Stimulated activated CD4-positive, alpha-beta T cell treated with anti-CD3 and anti-CD28 coated beads, Interleukin-15, amount 100 ng/mL, for 1 hour (primary cell): ENCODE measurements at regions not wholly inside any gene's neighbourhood (a gene's known extent, or its start where the extent isn't known, plus 50 kb on each side); places are given as distances from the start of the nearest gene placed in this dataset.
"Not testable (repeated sequence)": the region's sequence is repeated elsewhere in the genome, so short reads cannot be mapped to it uniquely, and the experiment has no call there.

Experiments
- DNase-seq, 2 donors: peaks; one replicate each; pipeline ENCODE4 v3.0.0-alpha.2; 2020; ENCODE audit warnings: low read depth in 1 of 2, low spot score in 1 of 2

DNA sequence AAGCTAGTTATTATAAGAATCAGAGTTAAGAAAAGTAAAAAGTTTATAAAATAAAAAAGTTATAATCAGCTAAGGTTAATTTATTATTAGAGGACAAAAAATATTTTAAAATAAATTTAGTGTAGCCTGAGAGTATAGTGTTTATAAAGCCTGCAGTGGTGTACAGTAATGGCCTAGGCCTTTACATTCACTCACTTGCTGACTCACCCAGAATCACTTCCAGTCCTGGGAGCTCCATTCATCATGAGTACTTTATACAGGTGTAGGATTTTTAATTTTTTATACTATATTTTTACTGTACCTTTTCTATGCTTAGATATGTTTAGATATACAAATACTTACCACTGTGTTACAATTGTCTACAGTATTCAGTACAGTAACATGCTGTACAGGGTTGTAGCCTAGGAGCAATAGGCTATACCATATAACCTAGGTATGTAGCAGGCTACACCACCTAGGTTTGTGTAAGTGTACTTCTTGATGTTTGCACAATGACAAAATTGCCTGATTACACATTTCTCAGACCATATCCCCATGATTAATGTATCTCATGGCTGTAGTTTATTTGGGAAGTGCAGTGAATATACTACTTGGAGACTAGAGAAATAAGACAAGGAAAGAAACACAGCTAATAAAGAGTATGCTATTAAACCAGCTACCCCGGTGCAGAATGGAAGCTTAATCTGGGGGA is 101.9 kb upstream of the GALNT15 start:
- DNase-seq, result no peak

DNA sequence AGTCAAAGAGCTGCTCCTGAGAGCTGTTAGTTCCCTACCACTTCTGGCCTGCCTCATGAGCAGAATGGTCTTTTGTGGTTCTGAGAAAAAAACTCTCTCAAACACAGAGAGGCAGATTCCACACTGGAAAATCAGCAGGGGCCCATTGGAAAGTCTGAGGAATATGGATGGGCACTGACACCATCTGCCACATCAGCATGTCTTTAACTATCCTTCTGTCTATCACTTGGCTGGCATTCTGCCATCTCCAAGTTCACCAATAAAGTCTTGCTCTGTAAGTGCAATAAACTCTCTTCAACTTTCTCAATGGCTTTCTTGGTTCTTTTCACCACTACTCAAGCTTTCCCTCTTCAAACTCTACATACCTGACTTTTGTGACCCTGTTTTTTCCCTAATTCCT is 101.3 kb upstream of the GALNT15 start:
- DNase-seq, result no peak

DNA sequence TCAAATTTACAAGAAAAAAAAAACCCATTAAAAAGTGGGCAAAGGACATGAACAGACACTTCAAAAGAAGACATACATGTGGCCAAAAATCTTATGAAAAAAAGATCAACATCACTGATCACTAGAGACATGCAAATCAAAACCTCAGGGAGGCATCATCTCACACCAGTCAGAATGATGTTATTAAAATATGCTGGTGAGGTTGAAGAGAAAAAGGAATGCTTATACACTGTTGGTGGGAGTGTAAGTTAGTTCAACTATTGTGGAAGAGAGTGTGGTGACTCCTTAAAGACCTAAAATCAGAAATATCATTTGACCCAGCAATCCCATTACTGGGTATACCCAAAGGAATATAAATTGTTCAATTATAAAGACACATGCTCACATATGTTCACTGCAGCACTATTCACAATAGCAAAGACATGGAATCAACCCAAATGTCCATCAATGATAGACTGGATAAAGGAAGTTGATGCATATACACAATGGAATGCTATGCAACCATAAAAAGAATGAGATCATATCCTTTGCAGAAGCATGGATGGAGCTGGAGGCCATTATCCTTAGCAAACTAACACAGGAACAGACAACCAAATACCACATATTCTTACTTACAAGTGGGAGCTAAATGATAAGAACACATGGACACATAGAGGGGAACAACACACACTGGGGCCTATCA is 100.3 kb upstream of the GALNT15 start:
- DNase-seq, result not testable (repeated sequence)

DNA sequence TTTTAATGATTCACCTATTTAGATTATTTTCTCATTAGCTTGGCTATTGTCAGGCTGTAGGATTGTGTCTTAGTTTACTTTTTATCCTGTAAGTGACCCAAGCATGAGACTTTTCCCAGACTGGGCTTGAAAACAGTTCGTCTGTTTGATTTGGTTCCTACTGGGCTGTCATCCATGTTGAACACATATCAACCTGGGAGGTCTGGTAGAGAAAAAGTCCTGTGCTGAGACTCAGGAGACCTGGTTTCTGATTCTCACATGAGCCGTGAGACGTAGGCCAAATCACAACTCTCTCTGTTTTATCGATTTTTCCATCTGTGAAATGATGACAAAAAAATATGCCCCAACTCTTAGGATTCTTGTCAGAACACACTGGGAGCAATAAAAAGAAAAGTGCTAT is 98.8 kb upstream of the GALNT15 start:
- DNase-seq, result no peak

DNA sequence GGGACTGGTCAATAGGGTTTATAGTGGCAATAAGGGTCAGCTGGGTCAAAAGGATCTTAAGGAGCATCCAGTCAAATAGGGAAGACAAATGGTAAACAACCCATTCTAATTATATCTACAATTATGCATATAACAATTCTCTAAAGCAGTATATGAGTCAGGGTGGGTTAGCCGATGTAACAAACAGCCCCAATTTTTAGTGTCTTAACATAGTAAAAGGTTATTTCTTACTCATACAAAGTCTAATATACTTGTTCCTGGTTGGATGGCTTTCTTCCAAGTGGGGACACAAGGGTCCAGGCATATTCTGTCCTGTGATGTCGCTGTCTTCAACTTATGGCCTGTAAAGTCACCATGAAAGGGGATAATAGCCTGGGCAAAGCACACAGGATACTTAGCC is 97.9 kb upstream of the GALNT15 start:
- no peak for DNase-seq

DNA sequence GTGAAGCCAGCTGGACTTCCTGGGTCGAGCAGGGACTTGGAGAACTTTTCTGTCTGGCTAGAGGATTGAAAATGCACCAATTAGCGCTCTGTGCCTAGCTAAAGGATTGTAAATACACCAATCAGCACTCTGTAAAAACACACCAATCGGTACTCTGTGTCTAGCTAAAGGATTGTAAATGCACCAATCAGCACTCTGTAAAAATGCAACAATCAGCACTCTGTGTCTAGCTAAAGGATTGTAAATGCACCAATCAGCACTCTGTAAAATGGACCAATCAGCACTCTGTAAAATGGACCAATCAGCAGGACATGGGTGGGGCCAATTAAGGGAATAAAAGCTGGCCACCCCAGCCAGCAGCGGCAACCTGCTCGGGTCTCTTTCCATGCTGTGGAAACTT is 97.3 kb upstream of the GALNT15 start:
- not testable (repeated sequence) for DNase-seq

DNA sequence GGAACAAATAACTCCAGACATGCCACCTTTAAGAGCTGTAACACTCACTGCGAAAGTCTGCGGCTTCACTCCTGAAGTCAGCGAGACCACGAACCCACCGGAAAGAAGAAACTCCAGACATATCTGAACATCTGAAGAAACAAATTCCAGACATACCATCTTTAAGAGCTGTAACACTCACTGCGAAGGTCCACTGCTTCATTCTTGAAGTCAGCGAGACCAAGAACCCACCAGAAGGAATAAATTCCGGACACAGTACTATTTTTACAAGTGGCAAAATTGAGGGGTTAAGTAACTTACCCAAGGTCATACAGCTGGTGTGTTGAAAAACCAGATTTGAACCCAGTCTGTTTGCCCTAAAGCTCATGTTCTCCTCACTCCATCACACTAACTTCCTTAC is 96.8 kb upstream of the GALNT15 start:
- DNase-seq, result not testable (repeated sequence)

DNA sequence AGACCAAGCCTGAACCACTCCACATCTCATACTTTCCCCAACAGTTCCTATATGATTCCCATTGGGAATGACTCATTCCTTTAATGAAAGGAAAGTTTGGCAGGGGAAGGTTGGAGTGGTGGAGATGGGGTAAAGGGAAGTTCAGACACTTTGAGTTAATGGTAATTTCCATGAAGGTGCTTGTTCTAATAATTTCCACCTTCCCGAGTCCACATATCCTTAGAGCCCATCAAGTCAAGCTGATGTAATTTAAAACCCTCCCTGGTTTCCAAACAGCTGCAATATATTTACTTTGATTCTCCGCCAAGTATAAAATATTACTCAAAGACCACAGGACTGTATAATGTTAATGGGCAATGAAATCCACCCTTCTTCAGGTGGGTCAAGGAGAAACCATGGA is 95.0 kb upstream of the GALNT15 start:
- no peak for DNase-seq

DNA sequence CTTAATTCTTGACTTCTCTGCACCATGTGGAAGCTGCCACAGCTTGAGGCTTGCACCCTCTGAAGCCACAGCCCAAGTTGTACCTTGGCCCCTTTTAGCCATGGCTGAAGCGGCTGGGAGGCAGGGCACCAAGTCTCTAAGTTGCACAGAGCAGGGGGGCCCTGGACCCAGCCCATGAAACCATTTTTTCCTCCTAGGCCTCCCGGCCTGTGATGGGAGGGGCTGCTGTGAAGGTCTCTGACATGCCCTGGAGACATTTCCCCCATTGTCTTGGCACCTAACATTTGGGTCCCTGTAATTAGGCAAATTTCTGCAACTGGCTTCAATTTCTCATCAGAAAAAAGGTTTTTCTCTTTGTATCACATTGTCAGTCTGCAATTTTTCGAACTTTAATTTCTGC is 92.8 kb upstream of the GALNT15 start:
- no peak for DNase-seq

DNA sequence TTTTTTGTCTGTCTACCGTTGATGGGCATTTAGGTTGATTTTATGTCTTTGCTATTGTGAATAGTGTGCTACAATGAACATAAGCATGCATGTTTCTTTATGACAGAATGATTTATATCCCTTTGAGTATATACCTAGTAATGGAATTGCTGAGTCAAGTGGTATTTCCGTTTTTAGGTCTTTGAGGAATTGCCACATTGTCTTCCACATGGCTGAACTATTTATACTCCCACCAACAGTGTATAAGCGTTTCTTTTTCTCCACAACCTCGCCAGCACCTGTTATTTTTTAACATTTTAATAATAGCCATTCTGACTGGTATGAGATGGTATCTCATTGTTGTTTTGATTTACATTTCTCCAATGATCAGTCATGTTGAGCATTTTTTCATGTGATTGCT is 89.6 kb upstream of the GALNT15 start:
- DNase-seq, result no peak

DNA sequence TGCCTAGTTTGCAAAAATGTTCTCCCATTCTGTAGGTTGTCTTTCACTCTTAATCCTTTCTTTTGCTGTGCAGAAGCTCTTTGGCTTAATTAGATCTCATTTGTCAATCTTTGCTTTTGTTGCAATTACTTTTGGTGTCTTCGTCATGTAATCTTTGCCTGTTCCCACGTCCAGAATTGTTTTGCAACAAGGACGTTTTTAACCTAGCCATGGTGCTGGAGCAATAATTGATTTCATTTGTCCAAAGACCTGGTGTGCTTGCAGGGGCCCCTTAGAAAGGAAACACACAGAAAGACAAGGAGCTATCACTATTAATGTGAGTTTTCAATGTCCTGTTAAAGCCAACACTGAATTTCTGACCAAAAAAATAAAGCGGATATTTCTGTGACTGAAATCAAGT is 89.1 kb upstream of the GALNT15 start:
- no peak for DNase-seq

DNA sequence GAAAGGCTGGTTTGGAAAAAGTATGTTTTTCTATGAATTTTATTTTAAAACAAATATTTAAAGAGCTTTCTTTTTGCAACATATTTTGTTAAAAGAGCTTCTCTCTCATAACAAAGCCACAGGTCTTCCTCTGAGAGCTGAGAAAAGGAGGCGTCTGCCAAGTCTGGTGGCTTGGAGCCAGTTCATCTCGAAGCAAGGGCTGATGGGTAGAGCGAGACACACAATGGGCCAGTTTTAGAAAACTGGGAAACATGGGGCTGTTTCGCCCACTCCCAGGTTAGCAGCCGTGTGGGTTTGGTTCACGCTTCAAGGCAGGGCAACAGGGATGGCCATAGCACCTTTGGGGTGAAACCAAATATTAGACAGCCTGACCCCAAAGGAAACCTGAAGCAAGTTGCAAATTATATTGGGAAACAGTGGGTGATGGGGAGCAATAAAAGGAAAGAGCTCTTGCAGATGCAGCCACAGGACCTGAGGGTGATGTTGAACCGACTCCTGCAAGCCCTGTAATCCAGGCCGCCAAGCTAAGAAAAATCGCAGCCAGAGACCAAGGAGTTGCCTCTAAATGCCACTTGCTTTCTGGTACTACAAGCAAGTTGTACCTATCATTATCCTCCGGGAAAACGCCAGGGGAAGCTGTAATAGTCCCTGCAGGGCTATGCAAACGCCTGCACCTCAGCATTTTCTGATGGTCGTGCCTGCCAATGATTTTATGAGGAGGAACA is 88.4 kb upstream of the GALNT15 start:
- no peak for DNase-seq

DNA sequence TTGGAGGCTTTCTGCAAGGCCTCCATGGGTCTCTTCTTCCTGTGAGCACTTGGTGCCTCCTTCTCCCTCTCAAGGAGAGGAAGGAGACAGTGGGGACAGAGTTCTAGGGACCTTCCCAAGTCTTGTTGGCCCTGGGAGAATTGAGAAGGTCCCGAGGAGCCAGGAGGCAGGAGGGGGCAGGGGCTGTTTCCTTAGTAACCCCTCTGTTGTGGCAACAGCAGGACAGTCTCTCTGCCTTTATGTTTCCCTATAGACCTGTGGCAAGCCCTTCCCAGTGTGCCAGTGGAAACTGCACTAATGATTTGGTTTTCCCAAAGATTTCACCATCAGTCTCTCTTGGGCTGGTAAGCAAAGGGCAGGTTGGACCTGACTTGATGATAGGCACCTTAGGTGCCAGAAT is 87.8 kb upstream of the GALNT15 start:
- DNase-seq, result no peak

DNA sequence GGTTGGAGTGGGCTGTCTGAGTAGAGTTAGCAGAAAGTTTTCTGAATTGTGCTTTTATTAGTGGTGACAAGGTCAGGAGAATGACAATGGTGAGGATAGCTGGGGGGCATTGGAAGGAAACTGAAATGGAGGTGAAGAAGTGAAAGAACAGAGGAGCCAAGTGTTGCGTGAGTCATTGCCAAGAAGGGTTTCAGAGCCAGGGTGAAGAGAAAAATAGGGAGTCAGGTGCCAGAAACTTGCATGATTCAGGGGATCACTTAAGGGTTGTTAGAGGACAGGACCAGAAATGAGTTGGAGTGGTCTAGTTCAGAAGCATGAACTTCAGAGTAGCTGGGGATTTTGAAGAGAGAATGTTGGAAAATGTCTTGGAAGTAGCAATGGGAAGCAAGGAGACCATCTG is 86.0 kb upstream of the GALNT15 start:
- no peak for DNase-seq

DNA sequence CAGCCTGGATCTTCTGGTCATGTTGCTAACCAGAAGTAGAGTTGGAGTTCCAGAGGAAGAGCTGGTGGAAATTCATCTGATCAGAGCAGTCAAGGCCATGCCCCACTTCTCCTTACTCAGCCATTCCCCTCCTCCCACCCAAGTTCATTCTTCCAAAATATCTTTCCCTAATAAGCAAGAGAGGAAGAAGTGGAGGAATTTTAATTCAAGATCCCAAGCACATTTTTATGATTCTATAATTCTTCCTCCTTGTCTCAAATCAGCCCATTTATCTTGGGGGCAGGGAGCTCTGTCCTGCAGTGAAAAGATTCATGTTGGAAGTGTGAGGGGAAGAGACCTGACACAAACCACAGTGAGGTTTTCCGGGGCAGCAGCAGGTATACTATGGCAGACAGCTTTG is 85.0 kb upstream of the GALNT15 start:
- DNase-seq, result no peak

DNA sequence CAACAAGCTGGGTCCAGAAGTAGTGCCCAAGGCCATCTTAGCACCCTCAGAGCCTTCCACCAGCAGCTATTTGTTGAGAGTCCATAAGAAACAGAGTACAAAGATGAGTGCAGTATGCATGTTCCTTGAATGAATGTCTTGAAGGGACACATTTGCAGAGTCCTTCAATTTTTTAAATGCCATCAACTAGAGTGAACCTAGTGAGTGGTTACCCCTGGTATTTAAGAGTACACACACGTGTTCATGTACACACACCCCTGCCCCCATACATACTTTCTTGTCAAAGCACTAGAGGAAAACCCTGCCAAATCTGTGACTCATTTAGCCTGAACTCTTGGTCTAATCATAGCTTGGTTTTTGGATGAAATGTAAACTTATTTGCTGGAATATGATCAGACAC is 84.5 kb upstream of the GALNT15 start:
- DNase-seq, result no peak

DNA sequence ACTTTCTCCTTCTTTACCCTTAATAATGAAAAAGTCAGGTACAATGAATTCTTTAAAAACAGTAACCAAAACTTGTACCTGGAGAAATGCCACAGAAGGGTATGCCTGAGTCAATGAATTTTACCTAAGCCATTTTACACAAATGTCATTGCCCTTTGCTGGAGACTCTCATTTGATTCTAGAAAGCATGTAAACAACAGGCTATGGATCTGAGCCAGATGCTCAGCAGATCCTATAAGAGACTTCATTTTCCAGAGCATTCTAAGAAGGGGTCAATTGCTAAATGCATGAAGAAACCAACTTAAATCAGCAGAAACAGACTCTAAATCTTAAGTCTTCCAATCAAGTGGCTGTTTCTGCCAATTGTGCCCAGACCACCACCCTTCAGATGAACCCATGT is 83.8 kb upstream of the GALNT15 start:
- no peak for DNase-seq

DNA sequence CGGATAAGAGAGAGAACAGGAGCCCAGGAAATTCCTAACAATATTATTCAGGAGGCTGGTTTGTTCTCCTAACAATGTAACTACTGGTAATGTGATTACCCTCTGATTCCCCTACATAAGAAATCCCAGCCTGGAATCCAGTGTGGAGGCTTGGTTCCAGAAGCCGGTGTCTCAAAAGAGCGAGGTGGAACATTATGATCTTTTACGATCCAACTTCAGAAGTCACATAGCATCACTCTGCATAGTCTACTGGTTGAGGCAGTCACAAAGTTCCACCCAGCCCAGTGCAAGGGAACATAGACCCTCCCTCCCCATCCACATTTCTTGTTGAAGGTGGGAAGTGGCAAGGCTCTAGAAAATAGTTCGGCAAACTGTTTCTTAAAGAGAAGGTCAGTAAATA is 81.6 kb upstream of the GALNT15 start:
- DNase-seq, result no peak

DNA sequence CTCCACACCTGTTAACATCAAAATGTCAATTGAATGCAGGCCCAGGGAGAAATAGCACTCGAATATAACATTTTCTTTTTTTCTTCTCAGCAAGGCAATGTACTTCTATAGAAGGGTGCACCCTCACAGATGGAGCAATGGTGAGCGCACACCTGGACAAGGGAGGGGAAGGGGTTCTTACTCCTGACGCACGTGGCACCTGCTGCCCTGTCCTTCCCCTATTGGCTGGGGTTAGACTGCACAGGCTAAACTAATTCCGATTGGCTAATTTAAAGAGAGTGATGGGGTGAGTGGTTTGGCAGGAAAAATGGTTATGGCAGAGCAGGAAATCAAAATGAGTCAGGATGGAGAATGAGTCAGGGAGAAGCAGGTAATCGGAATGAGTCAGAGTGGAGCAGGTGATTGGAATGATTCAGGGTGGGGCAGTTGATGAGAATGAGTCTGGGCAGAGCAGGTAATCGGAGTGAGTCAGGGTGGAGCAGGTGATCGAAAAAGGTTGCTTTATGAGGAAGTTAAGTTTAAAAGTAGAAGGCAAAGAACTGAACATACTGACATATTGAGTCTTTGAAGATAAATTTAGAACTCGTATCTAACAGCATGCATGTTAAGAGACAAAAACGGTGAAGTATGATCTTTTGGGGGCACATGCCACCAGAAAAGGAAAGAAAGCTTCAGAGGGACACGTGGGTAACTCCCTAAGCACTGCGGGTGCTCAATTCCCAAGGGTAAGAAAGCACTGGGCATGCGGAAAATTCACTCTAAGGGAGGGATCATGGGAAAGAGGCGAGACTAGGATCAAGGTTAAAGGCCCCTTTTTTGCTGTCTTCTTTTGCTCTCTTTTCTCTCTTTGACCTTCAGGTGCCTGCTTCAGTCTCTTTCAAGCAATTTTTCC is 72.9 kb upstream of the GALNT15 start:
- DNase-seq, result no peak

DNA sequence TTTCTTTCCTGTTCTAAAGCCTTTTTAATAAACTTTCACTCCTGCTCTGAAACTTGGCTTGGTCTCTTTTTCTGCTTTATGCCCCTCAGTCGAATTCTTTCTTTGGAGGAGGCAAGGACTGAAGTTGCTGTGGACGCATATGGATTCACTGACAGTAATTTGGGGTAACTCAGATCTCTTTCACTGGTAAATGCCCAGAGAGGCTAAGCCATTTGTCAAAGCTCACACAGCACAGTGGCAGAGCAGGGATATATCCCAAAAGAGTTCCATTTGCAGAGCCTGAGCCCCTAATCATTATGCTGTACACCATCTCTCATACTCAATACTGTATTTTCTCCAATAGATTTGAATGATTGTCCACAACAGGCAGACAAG is 72.3 kb upstream of the GALNT15 start:
- DNase-seq, result no peak

DNA sequence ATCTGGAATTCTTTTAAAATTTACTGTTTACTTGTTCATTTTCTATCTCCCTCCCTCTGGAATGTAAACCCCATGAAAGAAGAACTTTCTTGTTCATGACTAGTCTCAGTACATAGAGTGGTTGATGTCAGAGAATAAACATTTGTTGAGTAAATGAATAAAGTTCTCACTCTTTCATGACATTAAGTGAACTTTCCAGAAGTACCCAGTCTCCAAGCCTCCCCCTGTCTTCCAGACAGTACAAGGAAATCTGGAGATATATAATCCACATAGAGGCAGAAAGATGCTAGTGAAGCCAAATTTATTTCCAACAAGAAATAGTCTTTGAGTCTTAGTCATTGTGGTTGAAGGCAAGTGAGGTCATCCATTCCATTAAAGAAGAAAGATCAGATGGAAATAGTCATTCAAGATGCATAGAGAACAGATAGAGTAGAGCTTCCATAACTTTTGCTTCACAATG is 71.5 kb upstream of the GALNT15 start:
- no peak for DNase-seq
